ENCODE measurements at regions not wholly inside any gene's neighbourhood (a gene's known extent, or its start where the extent isn't known, plus 50 kb on each side); places are given as distances from the start of the nearest gene placed in this dataset.

- no peak for TF ChIP-seq ZNF816 (CRISPR knock-in tag; IDR thresholded peaks at IDR 0.05; ENCODE audit: borderline replicate concordance)
- no peak for TF ChIP-seq ZNF263 (CRISPR knock-in tag; IDR thresholded peaks at IDR 0.05)
- no peak for TF ChIP-seq ADNP (CRISPR knock-in tag; IDR thresholded peaks at IDR 0.05)
- Histone ChIP-seq H3K27me3 (ENCODE audit: control insufficient read depth in 1 of 2, insufficient read depth in 2 of 2, low read length in 2 of 2) (peaks cover 0 to 37% of the 10 kb centered on the region in 2 experiments; a peak in 2 of 5 replicates), H3K4me1 (ENCODE audit: insufficient read depth, low read length) (no peaks in the 10 kb centered on the region), H3K36me3 (replicated peaks in 1 of 2; ENCODE audit: control insufficient read depth in 1 of 2, insufficient read depth in 2 of 2, low read length in 2 of 2) (no peaks in the 10 kb centered on the region), H3K4me3 (replicated peaks in 1 of 3; ENCODE audit: insufficient read depth in 1 of 3, low read depth in 2 of 3, low read length in 3 of 3) (no peak overlapping the region), H3K9ac (ENCODE audit: insufficient read depth, low read depth, low read length) (no peak overlapping the region), H3K9me3 (ENCODE audit: low read length) (no peaks in the 10 kb centered on the region), H4K20me1 (ENCODE audit: insufficient read depth, low read length) (no peaks in the 10 kb centered on the region), H3K27ac (ENCODE audit: extremely low read length, insufficient read depth, low read length) (no peak overlapping the region), H3K4me2 (ENCODE audit: low read depth, low read length) (no peak overlapping the region), H2AFZ (ENCODE audit: low read length) (no peak overlapping the region), H3K79me2 (ENCODE audit: insufficient read depth, low read length) (no peaks in the 10 kb centered on the region)
- CTCF ChIA-PET (ENCODE audit: low intra/inter-chr PET ratio, low total read pairs) = no interaction called here
- 10% methylated on average over 9 of the region's 9 CpGs for WGBS (ENCODE audit: low lambda C conversion rate)
- in situ Hi-C loops (cut with HindIII; ENCODE audit: extremely low pct_ligation_motif_present, low pct_unique_long_range_greater_than_20kb) (no loop called here), intact Hi-C loops (cut with micrococcal nuclease; ENCODE audit: unreplicated experiment) (no loop called here)
- no TSS peak for BruUV-seq (replicated peaks)
- POLR2A ChIA-PET = no interaction called here
- FAIRE-seq (no peak), DNase-seq (ENCODE audit: low spot score) (no peak), ATAC-seq (no peak)
Measured at GRCh38 chr2:6754419-6754818, 111.3 kb downstream of the CMPK2 start.

GRCh38 chr2:6755456-6755855 is 110.3 kb downstream of the CMPK2 start:
- no peaks in the 10 kb centered on the region for H3K79me2 ChIP-seq (ENCODE audit: insufficient read depth, low read length)
- ChIA-PET POLR2A (no interaction called here), CTCF (ENCODE audit: low intra/inter-chr PET ratio, low total read pairs) (no interaction called here)
- BruUV-seq (replicated peaks) = no TSS peak
- no peaks in the 10 kb centered on the region for H3K36me3 ChIP-seq (replicated peaks in 1 of 2; ENCODE audit: control insufficient read depth in 1 of 2, insufficient read depth in 2 of 2, low read length in 2 of 2)
- H3K9me3 ChIP-seq (ENCODE audit: low read length) = no peaks in the 10 kb centered on the region
- intact Hi-C loops (cut with micrococcal nuclease; ENCODE audit: unreplicated experiment) (no loop called here), in situ Hi-C loops (cut with HindIII; ENCODE audit: extremely low pct_ligation_motif_present, low pct_unique_long_range_greater_than_20kb) (no loop called here)
- WGBS (ENCODE audit: low lambda C conversion rate) = 23% methylated on average over 6 of the region's 6 CpGs
- no peaks in the 10 kb centered on the region for H4K20me1 ChIP-seq (ENCODE audit: insufficient read depth, low read length)
- no peak overlapping the region for H3K4me3 ChIP-seq (replicated peaks in 1 of 3; ENCODE audit: insufficient read depth in 1 of 3, low read depth in 2 of 3, low read length in 3 of 3)
- no peak overlapping the region for H3K27ac ChIP-seq (ENCODE audit: extremely low read length, insufficient read depth, low read length)
- H3K9ac ChIP-seq (ENCODE audit: insufficient read depth, low read depth, low read length) = no peak overlapping the region
- H3K27me3 ChIP-seq (ENCODE audit: control insufficient read depth in 1 of 2, insufficient read depth in 2 of 2, low read length in 2 of 2) = peaks cover 0 to 33% of the 10 kb centered on the region in 2 experiments; a peak in 2 of 5 replicates
- FAIRE-seq = no peak
- H3K4me2 ChIP-seq (ENCODE audit: low read depth, low read length) = no peak overlapping the region
- DNase-seq (ENCODE audit: low spot score) = no peak
- no peaks in the 10 kb centered on the region for H3K4me1 ChIP-seq (ENCODE audit: insufficient read depth, low read length)
- TF ChIP-seq ELF1 (CRISPR knock-in tag; IDR thresholded peaks at IDR 0.05) (no peak), ZNF235 (CRISPR knock-in tag; IDR thresholded peaks at IDR 0.05; ENCODE audit: borderline replicate concordance) (no peak), MLLT10 (CRISPR knock-in tag; IDR thresholded peaks at IDR 0.05) (no peak), NCOR1 (IDR thresholded peaks at IDR 0.05; ENCODE audit: borderline replicate concordance, low read length) (no peak), PITX1 (CRISPR knock-in tag; IDR thresholded peaks at IDR 0.05) (no peak), ADNP (CRISPR knock-in tag; IDR thresholded peaks at IDR 0.05) (no peak), ATF5 (CRISPR knock-in tag; IDR thresholded peaks at IDR 0.05; ENCODE audit: low read depth) (no peak)
- ATAC-seq = no peak
- H2AFZ ChIP-seq (ENCODE audit: low read length) = no peak overlapping the region

All from HepG2 (cell line).